DND-41 (cell line): ENCODE measurements at regions not wholly inside any gene's neighbourhood (a gene's known extent, or its start where the extent isn't known, plus 50 kb on each side); places are given as distances from the start of the nearest gene placed in this dataset.

Source experiments
- ATAC-seq: fragments of 200-7000 bp; cut with Tn5 transposase; 3 replicates; pipeline ENCODE4 v1.9.1; 2021; ENCODE audit warnings: low read depth; ENCODE audit not compliant: insufficient read depth
- DNase-seq: peaks from one replicate; pipeline ENCODE4 v3.0.0-alpha.2; 2020
- H2AFZ ChIP-seq: 2 replicates; pipeline ENCODE4 v1.6.0; 2012; ENCODE audit warnings: low read depth, low read length
- H3K27ac ChIP-seq: 2 replicates; pipeline ENCODE4 v1.5.1; 2012; ENCODE audit warnings: low read length, inconsistent platforms
- H3K27me3 ChIP-seq: fragments of 200-600 bp; sonication (generic); 2 replicates; pipeline ENCODE4 v1.6.0; 2012; ENCODE audit warnings: low read length, mild to moderate bottlenecking, inconsistent platforms; ENCODE audit not compliant: insufficient read depth, poor library complexity
- H3K36me3 ChIP-seq: 2 replicates; pipeline ENCODE4 v1.5.1; 2012; ENCODE audit warnings: low read length, inconsistent platforms; ENCODE audit not compliant: insufficient read depth
- H3K4me1 ChIP-seq: 2 replicates; pipeline ENCODE4 v1.5.1; 2012; ENCODE audit warnings: mild to moderate bottlenecking, low read length; ENCODE audit not compliant: insufficient read depth
- H3K4me2 ChIP-seq: 2 replicates; pipeline ENCODE4 v1.6.0; 2012; ENCODE audit warnings: mild to moderate bottlenecking, moderate library complexity, low read length, inconsistent platforms; ENCODE audit not compliant: insufficient read depth
- H3K4me3 ChIP-seq, 2 experiments: fragments of 200-600 bp in 1 of 2; shearing (Covaris generic) in 1 of 2; 2 replicates each; pipeline ENCODE4 v1.5.1; 2012 to 2016; ENCODE audit warnings: inconsistent platforms in 2 of 2, low read length in 2 of 2, mild to moderate bottlenecking in 2 of 2, low read depth in 1 of 2, moderate library complexity in 1 of 2
- H3K79me2 ChIP-seq: 2 replicates; pipeline ENCODE4 v1.6.0; 2012; ENCODE audit warnings: low read length, inconsistent platforms; ENCODE audit not compliant: insufficient read depth
- H3K9ac ChIP-seq: 2 replicates; pipeline ENCODE4 v1.6.0; 2012; ENCODE audit warnings: low read depth, mild to moderate bottlenecking, inconsistent platforms, low read length, moderate library complexity
- H3K9me3 ChIP-seq: 2 replicates; pipeline ENCODE4 v1.5.1; 2012; ENCODE audit warnings: low read length, moderate library complexity, mild to moderate bottlenecking, inconsistent platforms; ENCODE audit not compliant: insufficient read depth, severe bottlenecking
- H4K20me1 ChIP-seq: 2 replicates; pipeline ENCODE4 v1.6.0; 2012; ENCODE audit warnings: low read length; ENCODE audit not compliant: insufficient read depth
- EZH2 ChIP-seq: IDR thresholded peaks from 3 replicates; pipeline ENCODE4 v1.6.1; 2012; ENCODE audit warnings: borderline replicate concordance, low read depth, mild to moderate bottlenecking, moderate library complexity, low read length, inconsistent platforms; ENCODE audit not compliant: severe bottlenecking
- TF ChIP-seq, protein P1 (sequence below): IDR thresholded peaks from 2 replicates; pipeline ENCODE4 v1.5.1; 2012; ENCODE audit warnings: borderline replicate concordance, low read length, moderate library complexity, mild to moderate bottlenecking; ENCODE audit not compliant: poor library complexity, severe bottlenecking; ENCODE audit errors: extremely low read depth

DNA sequence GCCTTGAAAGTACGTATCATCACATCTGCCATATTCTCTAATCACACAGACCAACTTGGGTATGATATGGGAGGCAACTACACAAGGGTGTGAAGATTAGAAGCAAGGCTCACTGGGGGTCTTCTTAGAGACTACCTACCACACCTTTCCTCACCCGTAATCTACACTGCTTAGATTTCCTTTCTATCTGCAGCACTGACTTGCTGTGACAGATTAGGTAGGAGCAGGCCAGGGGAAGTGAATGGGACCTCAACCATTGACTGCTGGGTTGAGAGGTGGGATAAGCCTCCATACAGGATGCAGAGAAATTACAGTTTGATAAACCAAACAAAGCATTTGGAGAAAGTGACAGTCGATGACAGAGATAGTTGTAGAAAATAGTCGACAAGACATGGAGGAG, 119.0 kb upstream of the SERPINE2 start:
- no peaks in the 10 kb centered on the region for H3K9me3 ChIP-seq
- TF ChIP-seq, protein P1, sequence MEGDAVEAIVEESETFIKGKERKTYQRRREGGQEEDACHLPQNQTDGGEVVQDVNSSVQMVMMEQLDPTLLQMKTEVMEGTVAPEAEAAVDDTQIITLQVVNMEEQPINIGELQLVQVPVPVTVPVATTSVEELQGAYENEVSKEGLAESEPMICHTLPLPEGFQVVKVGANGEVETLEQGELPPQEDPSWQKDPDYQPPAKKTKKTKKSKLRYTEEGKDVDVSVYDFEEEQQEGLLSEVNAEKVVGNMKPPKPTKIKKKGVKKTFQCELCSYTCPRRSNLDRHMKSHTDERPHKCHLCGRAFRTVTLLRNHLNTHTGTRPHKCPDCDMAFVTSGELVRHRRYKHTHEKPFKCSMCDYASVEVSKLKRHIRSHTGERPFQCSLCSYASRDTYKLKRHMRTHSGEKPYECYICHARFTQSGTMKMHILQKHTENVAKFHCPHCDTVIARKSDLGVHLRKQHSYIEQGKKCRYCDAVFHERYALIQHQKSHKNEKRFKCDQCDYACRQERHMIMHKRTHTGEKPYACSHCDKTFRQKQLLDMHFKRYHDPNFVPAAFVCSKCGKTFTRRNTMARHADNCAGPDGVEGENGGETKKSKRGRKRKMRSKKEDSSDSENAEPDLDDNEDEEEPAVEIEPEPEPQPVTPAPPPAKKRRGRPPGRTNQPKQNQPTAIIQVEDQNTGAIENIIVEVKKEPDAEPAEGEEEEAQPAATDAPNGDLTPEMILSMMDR: no peak
- TF ChIP-seq EZH2: no peak
- no peaks in the 10 kb centered on the region for H4K20me1 ChIP-seq
- DNase-seq (no peak), ATAC-seq (no peak)
- no peaks in the 10 kb centered on the region for H3K36me3 ChIP-seq
- H3K4me2 ChIP-seq: no peak overlapping the region
- H2AFZ ChIP-seq: no peak overlapping the region
- no peaks in the 10 kb centered on the region for H3K4me1 ChIP-seq
- H3K27ac ChIP-seq: no peak overlapping the region
- no peaks in the 10 kb centered on the region for H3K27me3 ChIP-seq
- no peak overlapping the region for H3K9ac ChIP-seq
- no peaks in the 10 kb centered on the region for H3K79me2 ChIP-seq
- no peak overlapping the region for H3K4me3 ChIP-seq

DNA sequence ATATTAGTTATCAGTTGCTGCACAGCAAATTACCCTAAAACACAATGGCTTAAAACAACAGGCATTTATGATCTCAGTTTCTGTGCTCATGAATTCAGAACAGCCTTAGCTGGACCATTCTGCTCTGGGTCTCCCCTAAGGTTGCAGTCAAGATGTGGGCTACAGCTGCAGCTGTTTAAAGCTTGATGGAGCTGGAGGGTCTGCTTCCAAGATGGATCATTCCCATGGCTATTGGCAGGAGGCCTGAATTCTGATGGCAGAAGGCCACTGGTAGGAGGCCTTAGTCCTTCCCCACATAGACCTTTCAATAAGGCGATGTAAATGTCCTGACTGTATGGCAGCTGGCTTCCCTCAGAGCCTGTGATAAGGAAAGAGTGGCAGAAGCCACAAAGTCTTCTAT, 118.6 kb upstream of the SERPINE2 start:
- no peaks in the 10 kb centered on the region for H3K9me3 ChIP-seq
- H3K4me2 ChIP-seq: no peak overlapping the region
- H3K9ac ChIP-seq: no peak overlapping the region
- H4K20me1 ChIP-seq: no peaks in the 10 kb centered on the region
- H3K27ac ChIP-seq: no peak overlapping the region
- no peak overlapping the region for H2AFZ ChIP-seq
- H3K4me3 ChIP-seq: no peak overlapping the region
- no peaks in the 10 kb centered on the region for H3K27me3 ChIP-seq
- TF ChIP-seq EZH2: no peak
- TF ChIP-seq, protein P1: no peak
- H3K79me2 ChIP-seq: no peaks in the 10 kb centered on the region
- H3K4me1 ChIP-seq: no peaks in the 10 kb centered on the region
- H3K36me3 ChIP-seq: no peaks in the 10 kb centered on the region
- DNase-seq (no peak), ATAC-seq (no peak)

DNA sequence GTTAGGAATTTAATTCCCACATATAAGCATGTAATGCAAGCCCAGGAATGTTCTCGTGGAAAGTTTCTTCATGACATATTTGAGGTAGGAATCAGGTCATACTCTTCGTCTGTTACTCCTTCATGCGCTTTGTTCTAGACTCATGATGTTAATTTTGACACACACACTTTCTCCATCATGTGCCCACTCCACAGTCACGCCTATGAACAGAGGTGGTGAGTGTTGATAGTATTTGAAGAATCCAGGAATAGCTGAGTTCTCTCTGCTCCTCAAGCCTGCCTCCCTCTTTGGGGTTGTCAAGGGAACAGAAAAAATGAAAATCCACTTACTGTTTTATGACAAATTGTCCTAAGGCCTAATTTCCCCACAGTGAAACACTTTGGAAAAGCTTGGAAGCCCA, 117.3 kb upstream of the SERPINE2 start:
- Histone ChIP-seq H4K20me1 (no peaks in the 10 kb centered on the region), H3K9me3 (no peaks in the 10 kb centered on the region), H2AFZ (no peak overlapping the region), H3K4me2 (no peak overlapping the region), H3K9ac (no peak overlapping the region), H3K27me3 (no peaks in the 10 kb centered on the region), H3K27ac (no peak overlapping the region), H3K4me3 (no peak overlapping the region), H3K36me3 (no peaks in the 10 kb centered on the region), H3K4me1 (no peaks in the 10 kb centered on the region), H3K79me2 (no peaks in the 10 kb centered on the region)
- DNase-seq: no peak
- no peak for ATAC-seq
- TF ChIP-seq, protein P1: no peak
- TF ChIP-seq EZH2: no peak

DNA sequence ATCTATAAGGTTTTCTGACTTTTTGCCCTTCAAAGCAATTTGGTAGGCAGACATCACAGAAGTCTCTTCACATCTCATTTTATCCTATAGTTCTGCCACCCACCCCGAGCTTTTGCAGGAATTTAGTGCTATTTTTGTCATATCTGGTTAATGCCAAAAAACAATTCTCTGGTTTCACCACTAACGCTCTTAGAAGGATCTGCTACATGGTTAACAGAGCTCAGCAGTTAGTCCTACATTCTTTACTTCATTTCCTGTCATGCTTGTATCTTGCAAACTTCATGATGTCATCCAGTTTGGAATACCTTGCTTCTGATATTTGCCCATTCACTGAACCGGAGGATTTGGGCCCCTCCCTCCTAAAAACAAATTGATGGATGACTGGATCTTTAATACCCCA, 116.8 kb upstream of the SERPINE2 start:
- DNase-seq: no peak
- H3K4me1 ChIP-seq: no peaks in the 10 kb centered on the region
- no peak overlapping the region for H2AFZ ChIP-seq
- TF ChIP-seq, protein P1: no peak
- TF ChIP-seq EZH2: no peak
- H3K9ac ChIP-seq: no peak overlapping the region
- H3K4me2 ChIP-seq: no peak overlapping the region
- H3K9me3 ChIP-seq: no peaks in the 10 kb centered on the region
- no peak overlapping the region for H3K27ac ChIP-seq
- H3K27me3 ChIP-seq: no peaks in the 10 kb centered on the region
- H3K4me3 ChIP-seq: no peak overlapping the region
- no peaks in the 10 kb centered on the region for H4K20me1 ChIP-seq
- no peaks in the 10 kb centered on the region for H3K79me2 ChIP-seq
- H3K36me3 ChIP-seq: no peaks in the 10 kb centered on the region
- ATAC-seq: no peak
